Testis (tissue), 2 donors: ENCODE measurements at regions not wholly inside any gene's neighbourhood (a gene's known extent, or its start where the extent isn't known, plus 50 kb on each side); places are given as distances from the start of the nearest gene placed in this dataset.

Experiments
- CTCF ChIP-seq, 3 experiments: fragments of 450-650 bp in 2 of 3; fragments of 200-600 bp in 1 of 3; sonication (generic) in 1 of 3; IDR thresholded peaks; one replicate each; pipeline ENCODE4 v1.5.1; 2016 to 2019; ENCODE audit warnings: antibody characterized with exemption in 3 of 3, mild to moderate bottlenecking in 2 of 3, moderate library complexity in 1 of 3
- POLR2A ChIP-seq: fragments of 450-650 bp; IDR thresholded peaks from one replicate; pipeline ENCODE4 v1.6.1; 2017; ENCODE audit warnings: antibody characterized with exemption, mild to moderate bottlenecking, moderate library complexity

- TF ChIP-seq CTCF (IDR thresholded peaks at IDR 0.05), result no peak
- no peak for TF ChIP-seq POLR2A
Observed at GRCh38 chr3:124557-125179, 71.9 kb upstream of the CHL1 start.
